Femur (tissue), 1 donor: ENCODE measurements at regions not wholly inside any gene's neighbourhood (a gene's known extent, or its start where the extent isn't known, plus 50 kb on each side); places are given as distances from the start of the nearest gene placed in this dataset.
"Not testable (repeated sequence)": the region's sequence is repeated elsewhere in the genome, so short reads cannot be mapped to it uniquely, and the experiment has no call there.

Experiments used
- DNase-seq: peaks from one replicate; pipeline ENCODE4 v3.0.0-alpha.2; 2017

- DNase-seq = no peak
These were observed 571.7 kb downstream of the LIG4 start for GRCh38 chr13:107643615-107644014.

GRCh38 chr13:107642831-107643230, 572.5 kb downstream of the LIG4 start:
- DNase-seq = no peak

GRCh38 chr13:107641574-107641973, 573.8 kb downstream of the LIG4 start:
- no peak for DNase-seq

GRCh38 chr13:107625648-107626047, 589.7 kb downstream of the LIG4 start:
- no peak for DNase-seq

GRCh38 chr13:107617527-107617926, 597.8 kb downstream of the LIG4 start:
- DNase-seq = no peak

- DNase-seq = no peak
These were observed 603.0 kb downstream of the LIG4 start for GRCh38 chr13:107612376-107612775.

- DNase-seq = no peak
These were observed 606.6 kb downstream of the LIG4 start for GRCh38 chr13:107608736-107609135.

- DNase-seq = no peak
These were observed 614.4 kb downstream of the LIG4 start for GRCh38 chr13:107600971-107601370.

GRCh38 chr13:107596306-107596705, 619.0 kb downstream of the LIG4 start:
- DNase-seq = not testable (repeated sequence)

GRCh38 chr13:107590556-107590955, 624.8 kb downstream of the LIG4 start:
- DNase-seq = no peak

GRCh38 chr13:107587681-107588080, 627.7 kb downstream of the LIG4 start:
- DNase-seq = no peak

GRCh38 chr13:107586216-107586615, 629.1 kb downstream of the LIG4 start:
- no peak for DNase-seq

GRCh38 chr13:107585469-107586180, 629.7 kb downstream of the LIG4 start:
- DNase-seq = no peak

GRCh38 chr13:107582171-107582570, 633.2 kb downstream of the LIG4 start:
- DNase-seq = no peak

- no peak for DNase-seq
These were observed 634.5 kb downstream of the LIG4 start for GRCh38 chr13:107580741-107581412.

- no peak for DNase-seq
These were observed 638.9 kb downstream of the LIG4 start for GRCh38 chr13:107576430-107576829.

- DNase-seq = no peak
These were observed 640.7 kb downstream of the LIG4 start for GRCh38 chr13:107574517-107575210.

- no peak for DNase-seq
These were observed 642.2 kb downstream of the LIG4 start for GRCh38 chr13:107573184-107573583.

GRCh38 chr13:107572156-107572555, 643.2 kb downstream of the LIG4 start:
- DNase-seq = no peak

GRCh38 chr13:107568181-107568580, 647.2 kb downstream of the LIG4 start:
- DNase-seq = no peak

GRCh38 chr13:107563099-107563925, 652.0 kb downstream of the LIG4 start:
- DNase-seq = no peak

- no peak for DNase-seq
These were observed 653.1 kb downstream of the LIG4 start for GRCh38 chr13:107562203-107562602.

GRCh38 chr13:107554460-107554859, 660.9 kb downstream of the LIG4 start:
- no peak for DNase-seq
